Keratinocyte (primary cell): ENCODE measurements at regions not wholly inside any gene's neighbourhood (a gene's known extent, or its start where the extent isn't known, plus 50 kb on each side); places are given as distances from the start of the nearest gene placed in this dataset.

ENCODE experiments used
- DNase-seq: peaks from one replicate; pipeline ENCODE4 v3.0.0-alpha.2; 2011; ENCODE audit warnings: low read depth, missing footprints, low spot score
- FAIRE-seq: peaks from 2 replicates; lab custom pipeline; 2011; peaks lifted over from hg19 to GRCh38; lab: Jason Lieb, UNC
- H2AFZ ChIP-seq: 2 replicates; pipeline ENCODE4 v1.6.0; 2012; ENCODE audit warnings: low read length, control low read depth, inconsistent platforms; ENCODE audit not compliant: control insufficient read depth
- H3K27ac ChIP-seq: 2 replicates; pipeline ENCODE4 v1.5.1; 2011; ENCODE audit warnings: low read length; ENCODE audit not compliant: control insufficient read depth, insufficient read depth
- H3K27me3 ChIP-seq: 3 replicates; pipeline ENCODE4 v1.6.0; 2011; ENCODE audit warnings: low read length; ENCODE audit not compliant: control insufficient read depth, insufficient read depth; ENCODE audit errors: extremely low read depth
- H3K36me3 ChIP-seq, 2 experiments: 2 replicates in 1 of 2; 3 replicates in 1 of 2; pipeline ENCODE4 v1.5.1; 2011; ENCODE audit warnings: low read length in 2 of 2, mild to moderate bottlenecking in 1 of 2; ENCODE audit not compliant: control insufficient read depth in 2 of 2, insufficient read depth in 2 of 2; ENCODE audit errors: extremely low read depth in 1 of 2
- H3K4me1 ChIP-seq: 3 replicates; pipeline ENCODE4 v1.5.1; 2011; ENCODE audit warnings: low read length; ENCODE audit not compliant: control insufficient read depth, insufficient read depth; ENCODE audit errors: extremely low read depth
- H3K4me2 ChIP-seq: 3 replicates; pipeline ENCODE4 v1.6.0; 2011; ENCODE audit warnings: low read depth, low read length; ENCODE audit not compliant: control insufficient read depth, insufficient read depth; ENCODE audit errors: extremely low read depth
- H3K4me3 ChIP-seq, 3 experiments: fragments of 200-600 bp in 1 of 3; sonication (generic) in 1 of 3; 2 replicates in 2 of 3; 3 replicates in 1 of 3; pipeline ENCODE4 v1.5.1; 2011 to 2016; ENCODE audit warnings: low read length in 3 of 3, mild to moderate bottlenecking in 3 of 3, control low read depth in 2 of 3, inconsistent platforms in 1 of 3, low read depth in 1 of 3, mixed read lengths in 1 of 3, mixed run types in 1 of 3, moderate library complexity in 1 of 3; ENCODE audit not compliant: control insufficient read depth in 2 of 3, insufficient read depth in 2 of 3; ENCODE audit errors: extremely low read depth in 1 of 3
- H3K79me2 ChIP-seq: 2 replicates; pipeline ENCODE4 v1.6.0; 2012; ENCODE audit warnings: low read length; ENCODE audit not compliant: control insufficient read depth, insufficient read depth
- H3K9ac ChIP-seq: 3 replicates; pipeline ENCODE4 v1.6.0; 2011; ENCODE audit warnings: low read length; ENCODE audit not compliant: control insufficient read depth, insufficient read depth; ENCODE audit errors: extremely low read depth
- H3K9me1 ChIP-seq: 3 replicates; pipeline ENCODE4 v1.6.0; 2011; ENCODE audit warnings: low read length; ENCODE audit not compliant: control insufficient read depth, insufficient read depth; ENCODE audit errors: extremely low read depth
- H3K9me3 ChIP-seq: 2 replicates; pipeline ENCODE4 v1.5.1; 2012; ENCODE audit warnings: low read depth, low read length; ENCODE audit not compliant: control insufficient read depth
- H4K20me1 ChIP-seq: 3 replicates; pipeline ENCODE4 v1.6.0; 2011; ENCODE audit warnings: low read length; ENCODE audit not compliant: control insufficient read depth, insufficient read depth; ENCODE audit errors: extremely low read depth
- CTCF ChIP-seq, 3 experiments: IDR thresholded peaks in 1 of 3; conservative IDR thresholded peaks in 1 of 3; optimal IDR thresholded peaks in 1 of 3; 2 replicates in 2 of 3; 3 replicates in 1 of 3; pipeline versions ENCODE3 to v1.5.1; 2011; ENCODE audit warnings: low read length in 3 of 3, mild to moderate bottlenecking in 3 of 3, moderate library complexity in 2 of 3, control low read depth in 1 of 3, inconsistent platforms in 1 of 3; ENCODE audit not compliant: insufficient read depth in 2 of 3; ENCODE audit errors: extremely low read depth in 1 of 3
- EZH2 ChIP-seq: IDR thresholded peaks from one replicate; pipeline ENCODE4 v1.6.1; 2012; ENCODE audit warnings: inconsistent platforms, mild to moderate bottlenecking, low read length, moderate library complexity
- dilution Hi-C: fragments of 300-500 bp; cut with MboI; formaldehyde crosslinking; loops from one replicate; pipeline ENCODE4 v1.7.0; 2020; ENCODE audit warnings: low sequenced_read_pairs; ENCODE audit not compliant: extremely low pct_ligation_motif_present

DNA sequence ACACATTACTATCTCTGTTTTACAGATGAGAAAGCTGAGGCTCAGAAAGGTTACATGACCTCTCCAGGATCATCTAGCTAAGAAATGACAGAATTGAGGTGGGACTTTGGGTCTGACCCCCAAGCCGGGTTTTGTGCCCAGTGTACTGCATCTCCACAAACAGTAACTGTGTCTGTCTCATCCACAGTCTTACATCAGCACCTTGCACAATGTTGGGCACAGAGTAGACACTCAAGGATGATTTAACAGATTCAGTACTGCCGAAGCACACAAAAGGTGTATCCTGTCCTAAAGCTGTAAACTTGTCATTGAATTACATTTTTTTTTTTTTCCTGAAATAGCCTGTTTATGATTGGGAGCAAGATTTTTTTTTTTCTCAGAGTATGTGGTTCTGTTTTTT is 84.8 kb downstream of the ADCYAP1 start:
- DNase-seq (no peak), FAIRE-seq (no peak)
- H3K27me3 ChIP-seq, result no peaks in the 10 kb centered on the region
- no peak overlapping the region for H3K27ac ChIP-seq
- no peaks in the 10 kb centered on the region for H3K9me1 ChIP-seq
- TF ChIP-seq EZH2, result no peak
- TF ChIP-seq CTCF (optimal IDR thresholded peaks at IDR 0.05 in 1 of 3, IDR thresholded peaks at IDR 0.05 in 1 of 3, conservative IDR thresholded peaks at IDR 0.05 in 1 of 3; ENCODE audit: extremely low read depth in 1 of 3, insufficient read depth in 2 of 3, low read length in 3 of 3), result no peak
- no peaks in the 10 kb centered on the region for H3K4me1 ChIP-seq
- no peaks in the 10 kb centered on the region for H4K20me1 ChIP-seq
- dilution Hi-C loops, result no loop called here
- H3K4me2 ChIP-seq, result no peak overlapping the region
- H3K4me3 ChIP-seq, result no peak overlapping the region
- H2AFZ ChIP-seq, result no peak overlapping the region
- H3K9me3 ChIP-seq, result no peaks in the 10 kb centered on the region
- no peaks in the 10 kb centered on the region for H3K36me3 ChIP-seq
- H3K79me2 ChIP-seq, result no peaks in the 10 kb centered on the region
- H3K9ac ChIP-seq, result no peak overlapping the region

- no peak overlapping the region for H3K9ac ChIP-seq
- H3K79me2 ChIP-seq, result no peaks in the 10 kb centered on the region
- H3K27me3 ChIP-seq, result no peaks in the 10 kb centered on the region
- no peak for FAIRE-seq
- no peaks in the 10 kb centered on the region for H3K9me1 ChIP-seq
- H4K20me1 ChIP-seq, result no peaks in the 10 kb centered on the region
- no peaks in the 10 kb centered on the region for H3K9me3 ChIP-seq
- dilution Hi-C loops, result no loop called here
- no peaks in the 10 kb centered on the region for H3K4me1 ChIP-seq
- no peak for DNase-seq
- H2AFZ ChIP-seq, result no peak overlapping the region
- H3K4me2 ChIP-seq, result no peak overlapping the region
- H3K4me3 ChIP-seq, result no peak overlapping the region
- no peak overlapping the region for H3K27ac ChIP-seq
- no peaks in the 10 kb centered on the region for H3K36me3 ChIP-seq
- TF ChIP-seq EZH2 (no peak), CTCF (optimal IDR thresholded peaks at IDR 0.05 in 1 of 3, IDR thresholded peaks at IDR 0.05 in 1 of 3, conservative IDR thresholded peaks at IDR 0.05 in 1 of 3; ENCODE audit: extremely low read depth in 1 of 3, insufficient read depth in 2 of 3, low read length in 3 of 3) (no peak)
These were observed 85.5 kb downstream of the ADCYAP1 start for GRCh38 chr18:990197-990596.
